ENCODE measurements at regions not wholly inside any gene's neighbourhood (a gene's known extent, or its start where the extent isn't known, plus 50 kb on each side); places are given as distances from the start of the nearest gene placed in this dataset.
"Not testable (repeated sequence)": the region's sequence is repeated elsewhere in the genome, so short reads cannot be mapped to it uniquely, and the experiment has no call there.

GRCh38 chr2:242031481-242032019, 162.0 kb downstream of the RTP5 start:
- peak; percentile 69 for DNase-seq

DNA sequence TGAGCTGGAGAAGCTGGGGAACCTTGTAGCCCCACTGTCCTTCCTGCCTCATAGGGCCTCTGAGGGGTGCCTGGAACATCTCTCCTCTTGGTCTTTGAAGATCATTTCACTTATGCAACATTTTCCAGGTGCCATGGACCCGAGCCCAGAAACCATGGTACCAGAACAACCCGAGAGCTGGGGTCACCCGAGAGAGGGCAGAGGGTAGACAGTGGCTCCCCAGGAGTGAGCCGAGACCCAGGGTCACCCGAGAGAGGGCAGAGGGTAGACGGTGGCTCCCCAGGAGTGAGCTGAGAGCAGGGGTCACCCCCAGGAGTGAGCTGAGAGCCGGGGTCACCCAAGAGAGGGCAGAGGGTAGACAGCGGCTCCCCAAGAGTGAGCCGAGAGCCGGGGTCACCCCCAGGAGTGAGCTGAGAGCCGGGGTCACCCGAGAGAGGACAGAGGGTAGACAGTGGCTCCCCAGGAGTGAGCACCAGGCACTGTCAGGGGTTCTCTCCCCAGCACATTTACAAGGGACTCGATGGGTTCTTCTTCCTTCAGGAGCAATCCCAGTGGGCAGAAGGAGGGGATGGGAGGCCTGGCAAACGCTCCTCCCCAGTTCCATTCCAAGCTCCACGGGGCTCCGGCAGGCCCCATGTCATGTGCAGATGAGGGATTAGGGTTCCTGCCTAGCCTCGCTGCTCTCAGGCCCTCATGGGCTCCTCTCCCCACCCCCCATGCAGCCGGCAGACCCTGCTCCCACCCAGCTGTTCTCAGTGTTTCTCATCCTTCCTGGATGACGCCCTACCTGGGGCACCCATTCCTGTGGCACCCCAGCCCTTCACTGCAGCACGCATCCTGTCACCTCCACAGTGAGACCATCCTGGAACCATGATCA, 163.5 kb downstream of the RTP5 start:
- no peak for DNase-seq

- DNase-seq: no peak
These were observed 164.6 kb downstream of the RTP5 start for GRCh38 chr2:242034138-242034537.

- no peak for DNase-seq
These were observed 165.7 kb downstream of the RTP5 start for GRCh38 chr2:242034996-242035814.

GRCh38 chr2:242035858-242036652, 166.5 kb downstream of the RTP5 start:
- DNase-seq: no peak

DNA sequence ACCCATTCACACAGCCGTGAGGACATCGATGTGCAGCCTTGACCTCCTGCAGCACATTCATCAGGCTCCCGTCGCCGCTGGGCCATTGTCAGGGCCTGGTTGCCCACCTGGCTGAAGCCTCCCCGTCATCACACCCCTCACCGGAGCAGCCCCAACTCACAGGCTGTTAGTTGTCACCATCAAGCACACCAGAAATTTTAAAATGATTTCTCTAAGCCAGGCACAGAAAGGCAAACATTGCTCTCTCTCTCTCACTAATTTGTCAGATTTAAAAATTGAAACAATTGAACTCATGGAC, 167.1 kb downstream of the RTP5 start:
- DNase-seq: no peak

GRCh38 chr2:242038166-242038927, 168.8 kb downstream of the RTP5 start:
- DNase-seq: no peak

- no peak for DNase-seq
These were observed 169.4 kb downstream of the RTP5 start for GRCh38 chr2:242038928-242039341.

DNA sequence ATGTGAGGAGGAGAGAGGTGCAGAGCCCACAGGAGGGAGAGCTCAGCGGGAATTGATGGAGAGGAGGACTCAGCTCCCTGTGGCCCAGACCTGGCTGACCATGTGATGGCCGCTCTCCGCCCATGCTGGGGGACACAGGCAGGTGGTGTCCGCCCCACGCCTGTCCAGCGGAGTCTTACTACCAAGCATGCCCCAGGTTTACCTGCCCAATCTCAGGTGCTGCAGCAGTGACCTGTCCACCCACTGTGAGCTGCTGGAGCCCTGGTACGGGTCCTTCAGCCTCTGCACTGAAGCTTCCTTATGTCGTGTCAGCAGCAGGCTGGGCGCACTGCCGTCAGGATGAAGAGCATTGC, 170.8 kb downstream of the RTP5 start:
- DNase-seq: no peak

- no peak for DNase-seq
These were observed 171.2 kb downstream of the RTP5 start for GRCh38 chr2:242040681-242041080.

GRCh38 chr2:242041816-242042215, 172.3 kb downstream of the RTP5 start:
- no peak for DNase-seq

- DNase-seq: no peak
These were observed 174.2 kb downstream of the RTP5 start for GRCh38 chr2:242043538-242044312.

GRCh38 chr2:242044313-242044590, 174.7 kb downstream of the RTP5 start:
- no peak for DNase-seq

- not testable (repeated sequence) for DNase-seq
These were observed 176.1 kb downstream of the RTP5 start for GRCh38 chr2:242045596-242046144.

GRCh38 chr2:242046206-242046826, 176.8 kb downstream of the RTP5 start:
- DNase-seq: no peak

DNA sequence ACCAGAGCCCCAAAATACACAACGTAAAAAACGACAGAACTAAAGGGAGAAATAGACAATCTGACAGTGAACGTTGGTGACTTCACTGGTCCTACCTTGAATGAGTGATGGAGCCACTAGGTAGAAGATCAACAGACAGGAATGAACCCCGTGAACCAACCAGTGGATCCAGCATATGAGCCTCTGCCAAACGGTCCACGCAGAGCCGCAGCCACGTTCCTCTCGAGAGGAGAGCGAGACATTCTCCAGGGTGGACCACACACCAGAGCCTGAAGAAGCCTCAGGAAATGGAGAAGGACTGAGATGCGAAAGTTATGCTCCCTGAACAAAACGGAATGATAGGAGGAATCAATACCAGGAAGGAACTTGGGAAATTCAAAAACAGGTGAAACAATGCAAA, 178.4 kb downstream of the RTP5 start:
- no peak for DNase-seq

DNA sequence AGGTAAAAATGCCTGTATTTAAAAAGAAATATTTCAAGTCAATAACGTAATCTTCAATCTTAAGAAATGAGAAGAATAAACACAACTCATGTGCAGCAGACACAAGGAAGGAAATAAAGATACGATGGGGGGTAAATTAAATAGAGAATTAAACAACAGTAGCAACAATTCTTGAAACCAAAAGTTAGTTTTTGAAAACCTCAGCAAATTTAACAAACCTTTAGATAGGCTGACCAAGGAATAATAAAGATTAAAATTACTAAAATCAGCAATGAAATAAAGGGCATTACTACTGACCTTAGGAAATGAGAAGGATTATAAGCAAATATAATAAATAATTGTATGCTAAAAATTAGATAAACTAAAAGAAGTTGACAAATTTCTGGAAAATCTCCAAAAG, 178.9 kb downstream of the RTP5 start:
- DNase-seq: no peak

DNA sequence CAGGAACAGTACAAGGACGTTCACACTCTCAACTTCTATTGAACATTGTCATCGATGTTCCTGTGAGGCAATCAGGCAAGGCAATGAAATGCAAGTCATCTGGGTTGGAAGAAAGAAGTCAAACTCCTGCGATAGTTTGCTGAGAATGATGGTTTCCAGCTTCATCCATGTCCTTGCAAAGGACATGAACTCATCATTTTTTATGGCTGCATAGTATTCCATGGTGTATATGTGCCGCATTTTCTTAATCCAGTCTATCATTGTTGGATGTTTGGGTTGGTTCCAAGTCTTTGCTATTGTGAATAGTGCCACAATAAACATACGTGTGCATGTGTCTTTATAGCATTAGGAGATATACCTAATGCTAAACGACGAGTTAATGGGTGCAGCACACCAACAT, 180.0 kb downstream of the RTP5 start:
- not testable (repeated sequence) for DNase-seq

- no peak for DNase-seq
These were observed 181.9 kb downstream of the RTP5 start for GRCh38 chr2:242051463-242051862.

DNA sequence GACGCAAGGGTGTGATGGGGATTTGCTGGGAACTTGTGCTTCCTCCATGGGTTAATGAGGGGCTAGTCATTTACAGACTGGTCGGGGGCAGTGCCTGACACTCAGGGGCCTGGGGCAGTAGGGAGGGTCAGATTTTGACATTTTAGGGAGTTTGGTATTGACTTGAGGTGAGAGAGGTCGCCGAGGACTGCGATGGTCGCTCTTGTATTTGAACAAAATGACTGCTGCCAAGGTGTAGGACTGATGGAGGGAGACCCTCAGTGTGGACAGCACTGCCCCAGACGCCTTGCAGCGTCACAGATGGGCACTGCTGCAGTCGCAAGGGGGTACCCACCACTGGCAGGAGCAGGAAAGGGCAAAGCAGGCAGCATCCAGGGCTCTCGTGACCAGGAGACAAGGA, 182.9 kb downstream of the RTP5 start:
- no peak for DNase-seq

- no peak for DNase-seq
These were observed 184.4 kb downstream of the RTP5 start for GRCh38 chr2:242053921-242054320.
